B cell (primary cell): ENCODE measurements at regions not wholly inside any gene's neighbourhood (a gene's known extent, or its start where the extent isn't known, plus 50 kb on each side); places are given as distances from the start of the nearest gene placed in this dataset.

ENCODE experiments used
- ATAC-seq: fragments of 200-7000 bp; cut with Tn5 transposase; one replicate; pipeline ENCODE4 v1.10.0; 2021; ENCODE audit warnings: low read depth, mild to moderate bottlenecking, moderate number of reproducible peaks, moderate library complexity
- CTCF ChIA-PET: fragments of 350-600 bp; sonication (Branson Sonifier 250); formaldehyde crosslinking; loops from one replicate; lab custom pipeline; 2021; ENCODE audit warnings: antibody characterized with exemption, inconsistent platforms; lab: Charles Lee
- POLR2A ChIA-PET: fragments of 350-600 bp; sonication (Branson Sonifier 250); formaldehyde crosslinking; loops from one replicate; lab custom pipeline; 2021; ENCODE audit warnings: antibody characterized with exemption; lab: Charles Lee
- DNase-seq: peaks from one replicate; pipeline ENCODE4 v3.0.0; 2013
- H2AFZ ChIP-seq: 2 replicates; pipeline ENCODE4 v1.6.1; 2012; ENCODE audit warnings: mild to moderate bottlenecking, low read depth, low read length; ENCODE audit not compliant: insufficient read depth, poor library complexity, severe bottlenecking
- H3K27ac ChIP-seq, 2 donors: 1 replicate in 1 of 2; 2 replicates in 1 of 2; pipeline ENCODE4 v1.5.1; 2012 to 2013; ENCODE audit warnings: low read length in 2 of 2, mild to moderate bottlenecking in 2 of 2, moderate library complexity in 1 of 2
- H3K27me3 ChIP-seq, 4 experiments: fragments of 200-600 bp in 1 of 4; sonication (generic) in 1 of 4; replicated peaks in 1 of 4; 1 replicate in 2 of 4; 2 replicates in 2 of 4; pipeline versions ENCODE4 v1.6.1 to v1.7.0; 2013 to 2016; ENCODE audit warnings: low read length in 3 of 4, mild to moderate bottlenecking in 2 of 4, mixed read lengths in 1 of 4, moderate library complexity in 1 of 4; ENCODE audit not compliant: insufficient read depth in 4 of 4, control insufficient read depth in 3 of 4; ENCODE audit errors: control extremely low read depth in 1 of 4
- H3K36me3 ChIP-seq, 2 experiments: replicated peaks in 1 of 2; 1 replicate in 1 of 2; 2 replicates in 1 of 2; pipeline versions ENCODE4 v1.6.1 to v1.7.1; 2013; ENCODE audit warnings: low read length in 1 of 2; ENCODE audit not compliant: insufficient read depth in 2 of 2, control insufficient read depth in 1 of 2; ENCODE audit errors: control extremely low read depth in 1 of 2, extremely low read depth in 1 of 2
- H3K4me1 ChIP-seq, 2 donors: fragments of 200-600 bp in 1 of 2; sonication (generic) in 1 of 2; 1 replicate in 1 of 2; 2 replicates in 1 of 2; pipeline versions ENCODE4 v1.5.1 to v1.6.1; 2013 to 2017; ENCODE audit warnings: low read length in 2 of 2; ENCODE audit not compliant: control insufficient read depth in 2 of 2, insufficient read depth in 2 of 2
- H3K4me2 ChIP-seq: replicated peaks from 2 replicates; pipeline ENCODE3; 2012; ENCODE audit warnings: mild to moderate bottlenecking, low read depth, low read length; ENCODE audit not compliant: poor library complexity, severe bottlenecking
- H3K4me3 ChIP-seq, 5 experiments: fragments of 200-600 bp in 1 of 5; sonication (generic) in 1 of 5; 1 replicate in 3 of 5; 2 replicates in 2 of 5; pipeline versions ENCODE4 v1.5.1 to v1.7.0; 2011 to 2016; ENCODE audit warnings: low read length in 4 of 5, mild to moderate bottlenecking in 4 of 5, low read depth in 2 of 5, control low read depth in 1 of 5, moderate library complexity in 1 of 5; ENCODE audit not compliant: insufficient read depth in 1 of 5; ENCODE audit errors: control extremely low read depth in 1 of 5, extremely low read depth in 1 of 5
- H3K79me2 ChIP-seq: fragments of 200-600 bp; sonication (generic); one replicate; pipeline ENCODE4 v1.6.0; 2016; ENCODE audit warnings: low read length; ENCODE audit not compliant: control insufficient read depth, insufficient read depth
- H3K9ac ChIP-seq: fragments of 200-600 bp; sonication (generic); 2 replicates; pipeline ENCODE4 v1.6.1; 2017; ENCODE audit warnings: mild to moderate bottlenecking, low read length, moderate library complexity
- H3K9me3 ChIP-seq, 3 donors: one replicate each; pipeline versions ENCODE4 v1.6.1 to v1.7.1; 2013; ENCODE audit warnings: low read length in 2 of 3; ENCODE audit not compliant: control insufficient read depth in 2 of 3, insufficient read depth in 1 of 3; ENCODE audit errors: control extremely low read depth in 1 of 3
- H4K20me1 ChIP-seq: 2 replicates; pipeline ENCODE4 v1.6.0; 2012; ENCODE audit warnings: mild to moderate bottlenecking, low read length; ENCODE audit not compliant: insufficient read depth, control insufficient read depth, poor library complexity, severe bottlenecking
- H3K27ac Mint-ChIP-seq: one replicate; pipeline ENCODE4 v1.8.0; 2021; ENCODE audit warnings: mixed read lengths
- H3K27me3 Mint-ChIP-seq: one replicate; pipeline ENCODE4 v1.8.0; 2021; ENCODE audit warnings: mixed read lengths
- H3K4me1 Mint-ChIP-seq: one replicate; pipeline ENCODE4 v1.8.0; 2021; ENCODE audit warnings: mixed read lengths
- H3K4me3 Mint-ChIP-seq: one replicate; pipeline ENCODE4 v1.8.0; 2021; ENCODE audit warnings: mixed read lengths
- H3K9me3 Mint-ChIP-seq: one replicate; pipeline ENCODE4 v1.8.0; 2022; ENCODE audit warnings: mixed read lengths; ENCODE audit not compliant: insufficient read depth
- CTCF ChIP-seq: fragments of 200-600 bp; IDR thresholded peaks from one replicate; pipeline ENCODE4 v1.8.0; 2022; ENCODE audit warnings: antibody characterized with exemption, mild to moderate bottlenecking
- EZH2 ChIP-seq: IDR thresholded peaks from 2 replicates; pipeline ENCODE4 v1.6.1; 2012; ENCODE audit warnings: borderline replicate concordance, low read depth, mild to moderate bottlenecking, moderate library complexity, low read length; ENCODE audit not compliant: insufficient read depth, poor library complexity, severe bottlenecking
- WGBS: methylation state at CpG from one replicate; pipeline ENCODE4 v1.1.5; 2013; ENCODE audit warnings: missing lambda C conversion rate; ENCODE audit not compliant: insufficient coverage; 5-methylcytosine and 5-hydroxymethylcytosine counted together
- intact Hi-C: fragments of 100-400 bp; cut with micrococcal nuclease; formaldehyde crosslinking; loops from one replicate; pipeline ENCODE4 v1.10.0; 2022

- no peak overlapping the region for H3K27ac Mint-ChIP-seq
- intact Hi-C loops, result no loop called here
- CTCF ChIA-PET, result no interaction called here
- Histone ChIP-seq H3K27ac (no peak overlapping the region), H3K36me3 (no peaks in the 10 kb centered on the region), H3K4me1 (no peaks in the 10 kb centered on the region), H3K27me3 (no peaks in the 10 kb centered on the region), H3K9me3 (peaks cover 0 to 5% (median 0%) of the 10 kb centered on the region in 3 donors), H2AFZ (no peak overlapping the region), H3K4me2 (no peak overlapping the region), H3K79me2 (no peaks in the 10 kb centered on the region), H3K4me3 (no peak overlapping the region), H4K20me1 (no peaks in the 10 kb centered on the region), H3K9ac (no peak overlapping the region)
- POLR2A ChIA-PET, result no interaction called here
- ATAC-seq, result no peak
- no peaks in the 10 kb centered on the region for H3K27me3 Mint-ChIP-seq
- TF ChIP-seq CTCF, result no peak
- H3K4me3 Mint-ChIP-seq, result no peak overlapping the region
- no peak for DNase-seq
- H3K4me1 Mint-ChIP-seq, result no peaks in the 10 kb centered on the region
- no CpG with 5 or more reads among the region's 2 CpGs for WGBS
- H3K9me3 Mint-ChIP-seq, result peaks cover 4% of the 10 kb centered on the region
Observed at GRCh38 chr4:181825564-181825963, 417.6 kb upstream of the TENM3 start.

- DNase-seq (no peak), ATAC-seq (no peak)
- H3K27me3 ChIP-seq, result no peaks in the 10 kb centered on the region
- POLR2A ChIA-PET, result no interaction called here
- Mint-ChIP-seq H3K27me3 (no peaks in the 10 kb centered on the region), H3K4me1 (no peaks in the 10 kb centered on the region), H3K9me3 (peaks cover 4% of the 10 kb centered on the region), H3K27ac (no peak overlapping the region), H3K4me3 (no peak overlapping the region)
- no peaks in the 10 kb centered on the region for H3K4me1 ChIP-seq
- intact Hi-C loops, result no loop called here
- CTCF ChIA-PET, result no interaction called here
- TF ChIP-seq CTCF, result no peak
- TF ChIP-seq EZH2, result no peak
- WGBS, result 88% methylated on average over 7 of the region's 9 CpGs
- H3K27ac ChIP-seq, result no peak overlapping the region
- no peak overlapping the region for H2AFZ ChIP-seq
- H3K4me3 ChIP-seq, result no peak overlapping the region
- no peaks in the 10 kb centered on the region for H3K36me3 ChIP-seq
- H4K20me1 ChIP-seq, result no peaks in the 10 kb centered on the region
- H3K4me2 ChIP-seq, result no peak overlapping the region
- H3K9me3 ChIP-seq, result peaks cover 0 to 5% (median 0%) of the 10 kb centered on the region in 3 donors
- no peaks in the 10 kb centered on the region for H3K79me2 ChIP-seq
- H3K9ac ChIP-seq, result no peak overlapping the region
Observed at GRCh38 chr4:181827246-181827645, 416.0 kb upstream of the TENM3 start.
